ENCODE measurements at regions not wholly inside any gene's neighbourhood (a gene's known extent, or its start where the extent isn't known, plus 50 kb on each side); places are given as distances from the start of the nearest gene placed in this dataset.
"Not testable (repeated sequence)": the region's sequence is repeated elsewhere in the genome, so short reads cannot be mapped to it uniquely, and the experiment has no call there.

DNA sequence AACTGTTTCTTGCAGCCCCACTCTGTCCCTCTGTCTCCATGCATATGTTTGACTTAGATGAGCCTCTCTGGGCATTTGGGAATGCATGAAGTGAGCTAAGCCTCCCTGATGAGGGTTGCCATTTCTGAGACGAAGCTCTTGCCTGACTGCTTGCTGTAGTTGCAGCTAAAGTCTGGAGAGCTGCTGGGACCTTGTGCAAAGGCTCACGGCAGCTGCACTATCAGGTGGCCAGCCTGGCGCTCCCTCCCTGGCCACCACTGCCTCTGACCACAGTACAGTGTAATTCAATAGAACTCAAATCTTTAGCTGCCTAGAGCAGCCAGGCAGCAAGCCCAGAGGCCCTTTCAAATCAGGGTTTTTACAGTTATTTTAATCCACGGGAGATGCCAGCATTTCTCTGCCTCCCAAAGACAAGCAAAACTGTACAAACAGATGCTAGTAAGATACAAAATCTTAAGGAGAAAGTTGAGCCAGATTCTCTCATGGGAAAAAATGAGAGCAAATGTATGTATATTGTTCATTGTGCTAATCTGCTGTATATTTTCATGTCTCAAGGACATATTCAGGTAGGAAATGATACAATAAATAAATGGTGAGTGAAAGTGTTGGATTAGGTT lies 1522.5 kb downstream of the KHDRBS2 start:
- FAIRE-seq; H3K18ac ChIP-seq (ENCODE audit: extremely low read depth, low read length); H3K79me1 ChIP-seq (ENCODE audit: low read depth, low read length); DNase-seq (ENCODE audit: low read depth in 1 of 2, low spot score in 2 of 2); POLR2A ChIA-PET (ENCODE audit: partially characterized antibody); H3K4me3 ChIP-seq (ENCODE audit: extremely low read depth in 1 of 4, insufficient read depth in 2 of 4, low read depth in 3 of 4, low read length in 4 of 4); H2BK12ac ChIP-seq (ENCODE audit: low read depth, low read length); H2BK120ac ChIP-seq (replicated peaks; ENCODE audit: low read depth, low read length); H3K27me3 ChIP-seq (replicated peaks in 1 of 4; ENCODE audit: control insufficient read depth in 3 of 4, extremely low read depth in 1 of 4, insufficient read depth in 3 of 4, low read length in 3 of 4); H4K20me1 ChIP-seq (replicated peaks in 1 of 2; ENCODE audit: control insufficient read depth in 1 of 2, insufficient read depth in 2 of 2, low read length in 2 of 2); H3K14ac ChIP-seq (ENCODE audit: insufficient read length); H2BK5ac ChIP-seq (ENCODE audit: low read depth, low read length); H3K27ac ChIP-seq (ENCODE audit: low read depth, low read length); H4K8ac ChIP-seq (ENCODE audit: extremely low read depth, insufficient read depth, low read length); H2BK15ac ChIP-seq (ENCODE audit: low read length); H3K4me2 ChIP-seq (ENCODE audit: insufficient read depth in 1 of 2, low read depth in 2 of 2, low read length in 2 of 2); H3K79me2 ChIP-seq (ENCODE audit: control insufficient read depth in 1 of 2, insufficient read depth in 2 of 2, low read length in 2 of 2); H3K9ac ChIP-seq (replicated peaks in 1 of 4; ENCODE audit: extremely low read depth in 1 of 4, low read depth in 3 of 4, low read length in 3 of 4); H4K5ac ChIP-seq (ENCODE audit: insufficient read length, low read depth, low read length); H2AK5ac ChIP-seq (ENCODE audit: low read depth, low read length); H2BK20ac ChIP-seq (ENCODE audit: low read length); H3K9me3 ChIP-seq (ENCODE audit: insufficient read depth in 2 of 2, low read depth in 1 of 2, low read length in 1 of 2); CTCF ChIA-PET (ENCODE audit: partially characterized antibody); H3K36me3 ChIP-seq (ENCODE audit: control insufficient read depth in 2 of 4, insufficient read depth in 4 of 4, low read length in 3 of 4); H3K23ac ChIP-seq (ENCODE audit: insufficient read length); H4K91ac ChIP-seq (replicated peaks; ENCODE audit: insufficient read length, low read length); H3K23me2 ChIP-seq (ENCODE audit: low read depth, low read length); H3K4ac ChIP-seq (replicated peaks; ENCODE audit: insufficient read length, low read depth, low read length); H3K4me1 ChIP-seq (replicated peaks in 1 of 4; ENCODE audit: control insufficient read depth in 3 of 4, insufficient read depth in 4 of 4, low read length in 3 of 4); H2AFZ ChIP-seq (ENCODE audit: low read length); H3K56ac ChIP-seq (replicated peaks; ENCODE audit: insufficient read length, low read depth, low read length): not testable (repeated sequence)
- WGBS, 2 experiments (ENCODE audit: extremely low coverage in 1 of 2, insufficient coverage in 1 of 2, insufficient read length in 1 of 2, insufficient replicate concordance in 2 of 2, low coverage in 1 of 2, low lambda C conversion rate in 2 of 2, missing lambda C conversion rate in 1 of 2): 71% methylated on average over 1 of the region's 4 CpGs; no CpG with 5 or more reads in 1 of the 2 experiments

DNA sequence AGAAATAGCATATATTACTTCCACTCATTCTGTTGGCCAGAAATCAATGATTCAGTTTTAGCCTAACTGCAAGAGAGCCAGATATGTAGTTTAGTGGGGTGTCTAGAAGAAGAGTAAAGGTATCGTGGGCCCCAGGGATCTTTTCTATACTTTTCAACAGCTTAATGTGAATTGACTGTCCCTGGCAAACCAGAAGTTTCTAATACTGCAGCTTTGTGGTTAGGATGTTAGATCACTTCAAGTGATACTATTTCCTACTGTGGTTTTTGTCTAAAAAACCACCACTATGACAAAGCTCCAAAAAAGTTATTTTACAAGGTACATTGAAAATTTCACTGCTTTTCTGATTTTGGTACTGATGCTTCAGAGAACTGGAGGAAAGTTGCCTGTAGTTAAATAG lies 1525.1 kb downstream of the KHDRBS2 start:
- H3K4me1 ChIP-seq (replicated peaks in 1 of 4; ENCODE audit: control insufficient read depth in 3 of 4, insufficient read depth in 4 of 4, low read length in 3 of 4); CTCF ChIA-PET (ENCODE audit: partially characterized antibody); H3K27ac ChIP-seq (ENCODE audit: low read depth, low read length); H3K23me2 ChIP-seq (ENCODE audit: low read depth, low read length); H3K4me2 ChIP-seq (ENCODE audit: insufficient read depth in 1 of 2, low read depth in 2 of 2, low read length in 2 of 2); H3K27me3 ChIP-seq (replicated peaks in 1 of 4; ENCODE audit: control insufficient read depth in 3 of 4, extremely low read depth in 1 of 4, insufficient read depth in 3 of 4, low read length in 3 of 4); H3K36me3 ChIP-seq (ENCODE audit: control insufficient read depth in 2 of 4, insufficient read depth in 4 of 4, low read length in 3 of 4); POLR2A ChIA-PET (ENCODE audit: partially characterized antibody); H2BK15ac ChIP-seq (ENCODE audit: low read length); H3K9me3 ChIP-seq (ENCODE audit: insufficient read depth in 2 of 2, low read depth in 1 of 2, low read length in 1 of 2); H3K4me3 ChIP-seq (ENCODE audit: extremely low read depth in 1 of 4, insufficient read depth in 2 of 4, low read depth in 3 of 4, low read length in 4 of 4); FAIRE-seq; H2BK5ac ChIP-seq (ENCODE audit: low read depth, low read length); DNase-seq (ENCODE audit: low read depth in 1 of 2, low spot score in 2 of 2); H3K23ac ChIP-seq (ENCODE audit: insufficient read length); H4K20me1 ChIP-seq (replicated peaks in 1 of 2; ENCODE audit: control insufficient read depth in 1 of 2, insufficient read depth in 2 of 2, low read length in 2 of 2); H2BK20ac ChIP-seq (ENCODE audit: low read length); H3K56ac ChIP-seq (replicated peaks; ENCODE audit: insufficient read length, low read depth, low read length); H2BK12ac ChIP-seq (ENCODE audit: low read depth, low read length); H3K9ac ChIP-seq (replicated peaks in 1 of 4; ENCODE audit: extremely low read depth in 1 of 4, low read depth in 3 of 4, low read length in 3 of 4); H3K18ac ChIP-seq (ENCODE audit: extremely low read depth, low read length); H4K91ac ChIP-seq (replicated peaks; ENCODE audit: insufficient read length, low read length); H4K5ac ChIP-seq (ENCODE audit: insufficient read length, low read depth, low read length); H2AFZ ChIP-seq (ENCODE audit: low read length); H4K8ac ChIP-seq (ENCODE audit: extremely low read depth, insufficient read depth, low read length); H3K79me2 ChIP-seq (ENCODE audit: control insufficient read depth in 1 of 2, insufficient read depth in 2 of 2, low read length in 2 of 2); H3K79me1 ChIP-seq (ENCODE audit: low read depth, low read length); H2AK5ac ChIP-seq (ENCODE audit: low read depth, low read length); H3K14ac ChIP-seq (ENCODE audit: insufficient read length); H2BK120ac ChIP-seq (replicated peaks; ENCODE audit: low read depth, low read length); H3K4ac ChIP-seq (replicated peaks; ENCODE audit: insufficient read length, low read depth, low read length): not testable (repeated sequence)
- 69% methylated on average over 1 of the region's 1 CpG; no CpG with 5 or more reads in 1 of the 2 experiments for WGBS, 2 experiments (ENCODE audit: extremely low coverage in 1 of 2, insufficient coverage in 1 of 2, insufficient read length in 1 of 2, insufficient replicate concordance in 2 of 2, low coverage in 1 of 2, low lambda C conversion rate in 2 of 2, missing lambda C conversion rate in 1 of 2)

Measured in H1 (cell line).